IMR-90 (cell line): ENCODE measurements at regions not wholly inside any gene's neighbourhood (a gene's known extent, or its start where the extent isn't known, plus 50 kb on each side); places are given as distances from the start of the nearest gene placed in this dataset.

Experiments used
- BHLHE40 ChIP-seq: fragments of 150-350 bp; IDR thresholded peaks from 2 replicates; pipeline ENCODE4 v1.6.1; 2016; ENCODE audit warnings: mild to moderate bottlenecking, low read depth, low read length
- CEBPB ChIP-seq: IDR thresholded peaks from 2 replicates; pipeline ENCODE4 v1.6.1; 2012; ENCODE audit warnings: low read depth, low read length, improper control_type of control experiment
- ELK1 ChIP-seq: fragments of 150-350 bp; IDR thresholded peaks from 2 replicates; pipeline ENCODE4 v1.6.1; 2016; ENCODE audit warnings: low read depth, mild to moderate bottlenecking, low read length, moderate library complexity, borderline replicate concordance
- FOS ChIP-seq: fragments of 150-350 bp; IDR thresholded peaks from 2 replicates; pipeline ENCODE4 v1.6.1; 2016; ENCODE audit warnings: low read depth, low read length
- MAZ ChIP-seq: IDR thresholded peaks from 2 replicates; pipeline ENCODE4 v1.6.1; 2012; ENCODE audit warnings: low read depth, mild to moderate bottlenecking, low read length, improper control_type of control experiment, moderate library complexity, borderline replicate concordance
- MXI1 ChIP-seq: IDR thresholded peaks from 2 replicates; pipeline ENCODE4 v1.6.1; 2012; ENCODE audit warnings: low read depth, mild to moderate bottlenecking, low read length, moderate library complexity, borderline replicate concordance
- NFE2L2 ChIP-seq: fragments of 150-350 bp; IDR thresholded peaks from 2 replicates; pipeline ENCODE4 v1.6.1; 2016; ENCODE audit warnings: low read depth, mild to moderate bottlenecking, low read length
- POLR2A ChIP-seq: IDR thresholded peaks from 2 replicates; pipeline ENCODE4 v1.6.1; 2012; ENCODE audit warnings: mild to moderate bottlenecking, low read depth, low read length
- RAD21 ChIP-seq: IDR thresholded peaks from 2 replicates; pipeline ENCODE4 v1.6.1; 2012; ENCODE audit warnings: low read length, improper control_type of control experiment
- RCOR1 ChIP-seq: IDR thresholded peaks from 2 replicates; pipeline ENCODE4 v1.6.1; 2012; ENCODE audit warnings: mild to moderate bottlenecking, low read length, improper control_type of control experiment; ENCODE audit not compliant: insufficient replicate concordance
- RFX5 ChIP-seq: IDR thresholded peaks from 2 replicates; pipeline ENCODE4 v1.8.0; 2012; ENCODE audit warnings: low read depth, mild to moderate bottlenecking, low read length, moderate library complexity
- SMC3 ChIP-seq: fragments of 150-350 bp; IDR thresholded peaks from 2 replicates; pipeline ENCODE4 v1.6.1; 2016; ENCODE audit warnings: low read depth, mild to moderate bottlenecking, antibody characterized with exemption, low read length, moderate library complexity
- USF2 ChIP-seq: fragments of 150-350 bp; IDR thresholded peaks from 2 replicates; pipeline ENCODE4 v1.6.1; 2017; ENCODE audit warnings: mild to moderate bottlenecking, antibody characterized with exemption, low read length, low read depth
- TF ChIP-seq, protein P1 (sequence below): conservative IDR thresholded peaks from 2 replicates; pipeline ENCODE4 v1.5.1; 2012; ENCODE audit warnings: mild to moderate bottlenecking, low read depth, low read length, improper control_type of control experiment

DNA sequence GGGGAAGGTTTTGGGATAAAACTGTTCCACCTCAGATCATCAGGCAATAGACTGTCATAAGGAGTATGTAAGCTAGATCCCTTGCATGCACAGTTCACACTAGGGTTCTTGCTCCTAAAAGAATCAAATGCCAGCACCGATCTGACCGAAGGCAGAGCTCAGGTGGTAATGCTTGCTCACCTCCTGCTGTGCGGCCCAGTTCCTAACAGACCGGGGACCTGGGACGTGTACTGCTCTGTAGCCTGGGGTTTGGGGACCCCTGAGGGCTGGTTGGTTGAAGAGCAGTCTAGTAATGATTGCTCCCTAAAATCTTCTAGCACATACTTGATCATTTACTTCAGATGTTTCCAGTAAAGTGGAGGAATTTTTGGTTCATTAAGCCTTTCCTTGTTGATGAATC is 173.1 kb upstream of the SLIT2 start:
- TF ChIP-seq, protein P1, sequence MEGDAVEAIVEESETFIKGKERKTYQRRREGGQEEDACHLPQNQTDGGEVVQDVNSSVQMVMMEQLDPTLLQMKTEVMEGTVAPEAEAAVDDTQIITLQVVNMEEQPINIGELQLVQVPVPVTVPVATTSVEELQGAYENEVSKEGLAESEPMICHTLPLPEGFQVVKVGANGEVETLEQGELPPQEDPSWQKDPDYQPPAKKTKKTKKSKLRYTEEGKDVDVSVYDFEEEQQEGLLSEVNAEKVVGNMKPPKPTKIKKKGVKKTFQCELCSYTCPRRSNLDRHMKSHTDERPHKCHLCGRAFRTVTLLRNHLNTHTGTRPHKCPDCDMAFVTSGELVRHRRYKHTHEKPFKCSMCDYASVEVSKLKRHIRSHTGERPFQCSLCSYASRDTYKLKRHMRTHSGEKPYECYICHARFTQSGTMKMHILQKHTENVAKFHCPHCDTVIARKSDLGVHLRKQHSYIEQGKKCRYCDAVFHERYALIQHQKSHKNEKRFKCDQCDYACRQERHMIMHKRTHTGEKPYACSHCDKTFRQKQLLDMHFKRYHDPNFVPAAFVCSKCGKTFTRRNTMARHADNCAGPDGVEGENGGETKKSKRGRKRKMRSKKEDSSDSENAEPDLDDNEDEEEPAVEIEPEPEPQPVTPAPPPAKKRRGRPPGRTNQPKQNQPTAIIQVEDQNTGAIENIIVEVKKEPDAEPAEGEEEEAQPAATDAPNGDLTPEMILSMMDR: no peak
- no peak for TF ChIP-seq ELK1
- no peak for TF ChIP-seq SMC3
- TF ChIP-seq USF2: no peak
- TF ChIP-seq MAZ: no peak
- TF ChIP-seq POLR2A: no peak
- TF ChIP-seq RAD21: no peak
- no peak for TF ChIP-seq BHLHE40
- TF ChIP-seq MXI1: no peak
- no peak for TF ChIP-seq FOS
- no peak for TF ChIP-seq RFX5
- TF ChIP-seq RCOR1: no peak
- TF ChIP-seq CEBPB: no peak
- TF ChIP-seq NFE2L2: no peak
